ENCODE measurements at regions not wholly inside any gene's neighbourhood (a gene's known extent, or its start where the extent isn't known, plus 50 kb on each side); places are given as distances from the start of the nearest gene placed in this dataset.

DNA sequence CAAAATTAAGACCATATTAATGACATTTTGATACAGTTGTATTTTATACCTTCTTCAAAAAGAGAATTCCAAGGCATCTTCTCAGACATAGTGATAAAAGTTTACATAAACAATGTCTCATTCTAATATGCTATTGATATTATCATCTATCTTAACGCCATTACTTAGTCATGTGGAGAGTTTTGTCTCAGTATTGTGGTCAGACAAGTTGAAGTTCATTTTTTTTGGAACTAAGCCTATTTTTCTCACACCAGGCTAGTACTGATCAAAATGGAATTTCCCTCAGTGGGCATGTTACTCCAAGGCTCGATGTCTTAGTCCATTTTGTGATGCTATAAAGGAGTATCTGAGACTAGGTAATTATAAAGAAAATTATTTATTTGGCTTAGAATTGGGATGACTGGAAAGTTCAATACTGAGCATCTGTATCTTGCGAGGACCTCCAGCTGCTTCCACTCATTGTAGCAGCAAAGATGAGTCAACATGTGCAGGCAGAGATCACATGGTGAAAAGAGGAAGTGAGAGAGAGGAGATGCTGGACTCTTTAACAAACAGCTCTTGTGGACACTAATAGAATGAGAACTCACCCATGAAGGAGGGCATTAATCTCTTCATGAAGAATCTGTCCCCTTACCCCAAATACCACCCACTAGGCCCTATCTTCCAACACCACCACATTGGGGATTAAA, 825.5 kb upstream of the MANEA start:
- TF ChIP-seq CTCF (conservative IDR thresholded peaks at IDR 0.05) (no peak), ZFX (IDR thresholded peaks at IDR 0.05) (no peak)
